ENCODE measurements at regions not wholly inside any gene's neighbourhood (a gene's known extent, or its start where the extent isn't known, plus 50 kb on each side); places are given as distances from the start of the nearest gene placed in this dataset.

- peaks cover 0 to 2% of the 10 kb centered on the region in 2 experiments; a peak in 1 of 4 replicates for H3K9me3 ChIP-seq (ENCODE audit: control insufficient read depth in 1 of 2, insufficient read depth in 1 of 2, low read depth in 1 of 2, low read length in 2 of 2)
- ChIA-PET POLR2A (no interaction called here), CTCF (no interaction called here), RAD21 (ENCODE audit: low non-redundant PET in 1 of 2, low total read pairs in 2 of 2, uncharacterized antibody in 2 of 2, unreplicated experiment in 2 of 2) (no interaction called here)
- H3K4me1 ChIP-seq (ENCODE audit: control insufficient read depth in 1 of 2, insufficient read depth in 2 of 2, low read length in 2 of 2) = no peaks in the 10 kb centered on the region
- no TSS peak for BruUV-seq (replicated peaks)
- H3K9ac ChIP-seq (ENCODE audit: low read length) = no peak overlapping the region
- intact Hi-C loops (cut with micrococcal nuclease) = loop anchor here (10.0 kb wide), 1 partner anchor 74 kb away; no protein-coding TSS in a partner anchor
- H3K4me2 ChIP-seq (ENCODE audit: low read length) = no peak overlapping the region
- TF ChIP-seq SP1 (IDR thresholded peaks at IDR 0.05; ENCODE audit: low read depth) = no peak
- TF ChIP-seq SRF (IDR thresholded peaks at IDR 0.05; ENCODE audit: low read depth) = no peak
- TF ChIP-seq ELF1 (IDR thresholded peaks at IDR 0.05; ENCODE audit: borderline replicate concordance, low read depth) = no peak
- no peak overlapping the region for H3K27ac ChIP-seq (ENCODE audit: low read depth, low read length)
- H3K79me2 ChIP-seq (ENCODE audit: insufficient read depth, low read length) = no peaks in the 10 kb centered on the region
- ATAC-seq (no peak), DNase-seq (ENCODE audit: low read depth, low spot score) (no peak)
- no peak overlapping the region for H2AFZ ChIP-seq (ENCODE audit: low read depth, low read length, poor library complexity, severe bottlenecking)
- H3K36me3 ChIP-seq (ENCODE audit: control insufficient read depth in 1 of 2, insufficient read depth in 2 of 2, low read length in 2 of 2) = no peaks in the 10 kb centered on the region
- no peak overlapping the region for H3K4me3 ChIP-seq (replicated peaks in 1 of 2; ENCODE audit: low read depth in 1 of 2, low read length in 2 of 2)
- no peaks in the 10 kb centered on the region for H3K27me3 ChIP-seq (ENCODE audit: insufficient read depth, low read length)
- H4K20me1 ChIP-seq (ENCODE audit: insufficient read depth) = no peaks in the 10 kb centered on the region
- no peaks in the 10 kb centered on the region for H3K9me2 ChIP-seq (ENCODE audit: insufficient read depth)
Measured at GRCh38 chr18:7470503-7470902, 96.6 kb upstream of the PTPRM start.

- ChIA-PET POLR2A (no interaction called here), CTCF (no interaction called here), RAD21 (ENCODE audit: low non-redundant PET in 1 of 2, low total read pairs in 2 of 2, uncharacterized antibody in 2 of 2, unreplicated experiment in 2 of 2) (no interaction called here)
- peaks cover 0 to 5% of the 10 kb centered on the region in 2 experiments; a peak in 1 of 4 replicates for H3K9me3 ChIP-seq (ENCODE audit: control insufficient read depth in 1 of 2, insufficient read depth in 1 of 2, low read depth in 1 of 2, low read length in 2 of 2)
- H3K79me2 ChIP-seq (ENCODE audit: insufficient read depth, low read length) = no peaks in the 10 kb centered on the region
- no peak overlapping the region for H3K4me3 ChIP-seq (replicated peaks in 1 of 2; ENCODE audit: low read depth in 1 of 2, low read length in 2 of 2)
- no peaks in the 10 kb centered on the region for H4K20me1 ChIP-seq (ENCODE audit: insufficient read depth)
- H2AFZ ChIP-seq (ENCODE audit: low read depth, low read length, poor library complexity, severe bottlenecking) = no peak overlapping the region
- ATAC-seq (no peak), DNase-seq (ENCODE audit: low read depth, low spot score) (no peak)
- H3K36me3 ChIP-seq (ENCODE audit: control insufficient read depth in 1 of 2, insufficient read depth in 2 of 2, low read length in 2 of 2) = no peaks in the 10 kb centered on the region
- H3K4me2 ChIP-seq (ENCODE audit: low read length) = no peak overlapping the region
- no peaks in the 10 kb centered on the region for H3K4me1 ChIP-seq (ENCODE audit: control insufficient read depth in 1 of 2, insufficient read depth in 2 of 2, low read length in 2 of 2)
- intact Hi-C loops (cut with micrococcal nuclease) = loop anchor here (10.0 kb wide), 1 partner anchor 68 kb away; no protein-coding TSS in a partner anchor
- no peak overlapping the region for H3K9ac ChIP-seq (ENCODE audit: low read length)
- BruUV-seq (replicated peaks) = no TSS peak
- no peaks in the 10 kb centered on the region for H3K9me2 ChIP-seq (ENCODE audit: insufficient read depth)
- no peak overlapping the region for H3K27ac ChIP-seq (ENCODE audit: low read depth, low read length)
- no peaks in the 10 kb centered on the region for H3K27me3 ChIP-seq (ENCODE audit: insufficient read depth, low read length)
- TF ChIP-seq ZBTB33 (IDR thresholded peaks at IDR 0.05; ENCODE audit: extremely low read depth, insufficient replicate concordance, low read length) = no peak
- TF ChIP-seq FOSL1 (IDR thresholded peaks at IDR 0.05; ENCODE audit: low read depth) = no peak
- TF ChIP-seq MAX (IDR thresholded peaks at IDR 0.05) = no peak
- no peak for TF ChIP-seq YY1 (IDR thresholded peaks at IDR 0.05; ENCODE audit: extremely low read depth, insufficient replicate concordance, low read depth, low read length)
- no peak for TF ChIP-seq POLR2A (IDR thresholded peaks at IDR 0.05; ENCODE audit: borderline replicate concordance, extremely low read depth, insufficient read depth, insufficient read length)
- TF ChIP-seq JUND (IDR thresholded peaks at IDR 0.05) = no peak
- no peak for TF ChIP-seq REST (IDR thresholded peaks at IDR 0.05; ENCODE audit: low read depth)
- TF ChIP-seq POLR2AphosphoS5 (IDR thresholded peaks at IDR 0.05; ENCODE audit: low read depth, low read length) = no peak
- TF ChIP-seq CBX3 (IDR thresholded peaks at IDR 0.05; ENCODE audit: low read depth) = no peak
- no peak for TF ChIP-seq ZFX (IDR thresholded peaks at IDR 0.05)
- no peak for TF ChIP-seq RAD21 (IDR thresholded peaks at IDR 0.05; ENCODE audit: low read depth)
- no peak for TF ChIP-seq ATF3 (IDR thresholded peaks at IDR 0.05)
- no peak for TF ChIP-seq SRF (IDR thresholded peaks at IDR 0.05; ENCODE audit: low read depth)
- TF ChIP-seq ELF1 (IDR thresholded peaks at IDR 0.05; ENCODE audit: borderline replicate concordance, low read depth) = no peak
- TF ChIP-seq EZH2 (IDR thresholded peaks at IDR 0.05) = no peak
Measured at GRCh38 chr18:7476386-7476785, 90.7 kb upstream of the PTPRM start.

All from HCT116 (cell line).